ENCODE measurements at regions not wholly inside any gene's neighbourhood (a gene's known extent, or its start where the extent isn't known, plus 50 kb on each side); places are given as distances from the start of the nearest gene placed in this dataset.
A peak's percentile ranks its signal among the peaks of the same experiment; 100 is the strongest.
"Not testable (repeated sequence)": the region's sequence is repeated elsewhere in the genome, so short reads cannot be mapped to it uniquely, and the experiment has no call there.

DNA sequence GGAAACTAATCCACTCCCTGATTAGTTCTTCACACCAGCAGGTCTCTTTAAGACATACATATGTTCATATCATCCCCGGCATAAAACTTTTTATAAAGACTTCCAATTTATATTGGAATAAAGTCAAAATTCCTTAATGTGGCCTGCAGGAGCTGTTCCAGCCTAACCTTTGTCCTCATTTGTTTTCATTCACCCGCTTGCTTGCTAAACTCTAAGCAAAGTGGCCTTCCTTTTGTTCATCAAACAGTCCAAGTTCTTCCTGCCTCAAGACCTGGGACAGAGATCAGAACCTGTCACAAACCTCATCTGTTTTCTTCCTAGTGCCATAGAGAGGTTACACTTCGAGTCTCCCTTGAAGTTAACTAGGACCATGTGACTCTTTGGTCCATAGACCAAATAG is 339.4 kb upstream of the ID2 start:
- Mint-ChIP-seq H3K4me1 (no peaks in the 10 kb centered on the region), H3K36me3 (no peaks in the 10 kb centered on the region), H3K9me3 (peaks cover 0 to 5% (median 2%) of the 10 kb centered on the region in 7 donors), H3K27ac (no peak overlapping the region), H3K4me3 (no peak overlapping the region), H3K27me3 (peaks cover 31 to 40% (median 33%) of the 10 kb centered on the region in 3 donors)
- ATAC-seq (ENCODE audit: low read depth in 2 of 2) = no peak
- no peak for DNase-seq

DNA sequence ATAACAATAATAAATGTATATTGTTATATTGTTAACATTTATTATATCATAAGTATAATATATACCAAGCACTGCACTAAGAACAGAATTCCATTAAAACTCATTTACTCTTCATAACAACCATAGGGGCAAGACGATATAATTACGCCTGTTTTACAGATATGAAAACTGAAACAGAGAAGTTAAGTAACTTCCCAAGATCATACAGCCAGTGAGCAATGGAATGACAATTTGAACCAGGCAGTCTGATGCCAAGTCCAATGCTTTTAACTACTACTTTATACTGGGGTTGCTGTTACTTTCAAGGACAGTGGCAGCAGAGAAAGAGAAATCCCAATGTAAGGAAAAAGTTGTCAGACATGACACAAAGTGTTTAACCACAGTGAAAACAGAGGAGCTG is 338.8 kb upstream of the ID2 start:
- H3K27me3 Mint-ChIP-seq = peaks cover 29 to 38% (median 34%) of the 10 kb centered on the region in 3 donors
- no peak overlapping the region for H3K4me3 Mint-ChIP-seq
- peaks cover 0 to 5% (median 2%) of the 10 kb centered on the region in 7 donors for H3K9me3 Mint-ChIP-seq
- ATAC-seq (ENCODE audit: low read depth in 2 of 2) (no peak), DNase-seq (no peak)
- no peaks in the 10 kb centered on the region for H3K4me1 Mint-ChIP-seq
- no peaks in the 10 kb centered on the region for H3K36me3 Mint-ChIP-seq
- H3K27ac Mint-ChIP-seq = no peak overlapping the region

DNA sequence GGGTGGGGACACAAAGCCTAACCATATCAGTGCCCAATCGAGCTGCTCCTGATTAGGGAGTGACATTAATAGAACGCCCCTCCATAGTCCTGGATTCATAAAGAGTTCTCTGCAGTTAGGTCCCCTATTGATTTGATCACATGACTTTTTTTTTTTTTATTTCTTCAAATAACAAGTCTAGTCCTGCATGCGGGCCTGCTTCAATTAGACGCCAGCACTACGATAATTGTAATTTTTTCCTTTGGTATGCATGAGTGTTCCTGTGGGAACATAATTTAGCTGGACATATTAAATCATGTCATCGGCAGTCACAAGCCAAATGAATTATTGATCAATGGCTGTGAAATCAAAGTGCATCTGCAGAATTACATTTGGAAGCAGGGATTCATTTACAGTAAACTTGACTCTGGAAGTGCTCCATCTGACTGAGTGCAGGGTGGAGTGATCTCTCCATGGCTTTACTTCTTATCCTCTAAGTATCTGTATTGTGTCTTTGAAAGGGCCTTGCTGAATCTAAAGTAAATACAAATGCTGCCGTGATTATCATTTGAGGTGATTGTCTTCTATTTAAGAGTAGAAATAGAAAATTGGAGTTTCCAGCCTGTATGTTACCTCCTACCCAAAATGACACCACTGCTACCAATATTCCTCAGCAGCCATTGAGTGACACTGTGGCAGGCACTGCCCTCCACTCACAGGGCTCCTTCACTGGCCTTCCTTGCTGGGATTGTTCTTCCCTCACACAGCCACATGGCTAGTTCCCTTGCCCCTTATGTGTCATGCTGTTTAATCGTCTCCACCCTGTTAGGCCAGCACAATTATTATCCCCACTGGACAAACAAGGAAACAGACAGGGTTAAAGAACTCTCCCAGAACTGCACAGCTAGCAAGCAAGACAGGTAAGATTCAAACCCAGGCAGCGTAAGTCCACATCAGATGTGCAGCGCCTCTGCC is 337.4 kb upstream of the ID2 start:
- H3K4me3 Mint-ChIP-seq = no peak overlapping the region
- H3K27me3 Mint-ChIP-seq = peaks cover 30 to 45% (median 34%) of the 10 kb centered on the region in 3 donors
- H3K36me3 Mint-ChIP-seq = no peaks in the 10 kb centered on the region
- no peak for DNase-seq
- no peak for ATAC-seq (ENCODE audit: low read depth in 2 of 2)
- H3K27ac Mint-ChIP-seq = peak overlapping the region in 1 of 6 donors; percentile 26
- H3K9me3 Mint-ChIP-seq = peaks cover 0 to 5% (median 2%) of the 10 kb centered on the region in 7 donors
- no peaks in the 10 kb centered on the region for H3K4me1 Mint-ChIP-seq

DNA sequence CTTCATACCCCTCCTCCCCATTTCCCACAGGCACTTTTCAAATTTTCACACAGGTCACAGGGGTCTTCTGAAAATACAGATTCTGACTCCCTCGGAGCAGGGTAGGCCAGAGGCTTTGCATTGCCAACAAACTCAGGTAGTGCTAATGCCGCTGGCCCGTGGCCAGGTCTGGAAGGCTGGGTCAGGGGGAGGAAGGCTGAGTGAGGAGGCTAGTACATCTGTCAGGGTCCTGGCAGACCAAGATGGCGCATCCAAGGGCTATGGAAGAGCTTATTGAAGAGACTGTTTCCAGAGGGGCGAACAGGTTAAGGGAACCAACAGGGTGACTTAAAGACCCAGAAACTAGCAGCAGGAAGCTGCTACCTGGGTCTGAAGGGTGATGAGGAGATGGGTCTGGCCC is 336.7 kb upstream of the ID2 start:
- H3K27ac Mint-ChIP-seq = peak overlapping the region in 1 of 6 donors; percentile 26
- H3K9me3 Mint-ChIP-seq = peaks cover 0 to 5% (median 2%) of the 10 kb centered on the region in 7 donors
- no peaks in the 10 kb centered on the region for H3K36me3 Mint-ChIP-seq
- ATAC-seq (ENCODE audit: low read depth in 2 of 2) (no peak), DNase-seq (no peak)
- no peaks in the 10 kb centered on the region for H3K4me1 Mint-ChIP-seq
- peaks cover 34 to 45% (median 38%) of the 10 kb centered on the region in 3 donors for H3K27me3 Mint-ChIP-seq
- H3K4me3 Mint-ChIP-seq = no peak overlapping the region

DNA sequence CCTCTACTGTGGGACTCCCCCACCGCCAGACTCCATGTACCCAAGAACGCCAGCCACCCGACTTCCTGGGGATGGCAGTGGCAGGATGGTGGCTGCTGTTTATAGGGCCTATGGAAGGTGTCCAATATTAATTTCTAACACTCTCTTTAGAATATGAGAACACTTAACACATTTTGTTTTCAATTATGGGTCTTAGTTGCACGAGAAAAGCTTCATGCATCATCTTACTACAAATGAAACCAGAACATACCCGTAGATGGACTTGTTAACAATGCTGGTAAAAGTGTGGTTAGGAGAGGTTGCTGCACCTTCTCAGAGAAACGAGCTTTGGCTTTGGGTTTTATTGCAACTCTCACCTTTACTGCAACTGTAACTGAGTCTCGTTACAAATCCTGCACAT is 335.6 kb upstream of the ID2 start:
- no peak overlapping the region for H3K27ac Mint-ChIP-seq
- no peaks in the 10 kb centered on the region for H3K36me3 Mint-ChIP-seq
- DNase-seq (no peak), ATAC-seq (ENCODE audit: low read depth in 2 of 2) (no peak)
- peaks cover 0 to 2% (median 0%) of the 10 kb centered on the region in 7 donors for H3K9me3 Mint-ChIP-seq
- no peak overlapping the region for H3K4me3 Mint-ChIP-seq
- peaks cover 33 to 42% (median 37%) of the 10 kb centered on the region in 3 donors for H3K27me3 Mint-ChIP-seq
- no peaks in the 10 kb centered on the region for H3K4me1 Mint-ChIP-seq

DNA sequence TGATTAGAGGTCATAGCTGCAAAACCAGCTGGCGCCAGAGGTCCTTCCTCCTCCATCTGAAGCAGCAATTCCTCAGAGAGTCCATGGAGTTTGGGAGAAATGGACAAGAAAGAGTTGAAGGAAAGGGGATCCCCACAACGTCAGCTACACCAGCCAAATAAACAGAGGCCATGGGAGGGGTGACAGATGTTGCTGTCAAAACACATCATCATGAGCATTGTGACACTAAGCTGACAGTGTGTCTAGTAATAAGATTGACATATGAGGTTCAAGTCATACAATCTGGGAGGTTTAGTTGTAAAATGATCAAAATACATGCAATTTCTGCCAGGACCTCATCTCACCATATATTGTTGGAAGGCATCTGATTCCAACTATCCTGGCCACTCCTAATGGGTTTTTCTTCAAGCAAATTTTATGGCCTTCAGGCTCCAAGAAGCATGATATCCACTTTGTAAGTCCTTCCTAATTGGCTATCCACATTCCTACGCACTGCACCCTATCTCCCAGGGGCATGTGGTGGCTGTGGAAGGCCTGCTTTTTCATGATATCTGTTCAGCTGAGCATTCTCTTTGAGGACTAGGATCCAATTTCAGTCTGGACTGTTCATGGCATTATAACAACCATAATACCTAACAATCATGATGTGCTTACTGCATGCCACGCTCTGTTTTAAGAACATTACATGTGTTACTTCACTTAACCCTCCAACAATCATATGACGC is 335.0 kb upstream of the ID2 start:
- Mint-ChIP-seq H3K4me3 (no peak overlapping the region), H3K9me3 (peaks cover 0 to 2% (median 0%) of the 10 kb centered on the region in 7 donors), H3K27me3 (peaks cover 33 to 45% (median 37%) of the 10 kb centered on the region in 3 donors), H3K4me1 (no peaks in the 10 kb centered on the region), H3K36me3 (no peaks in the 10 kb centered on the region), H3K27ac (no peak overlapping the region)
- DNase-seq = no peak
- no peak for ATAC-seq (ENCODE audit: low read depth in 2 of 2)

DNA sequence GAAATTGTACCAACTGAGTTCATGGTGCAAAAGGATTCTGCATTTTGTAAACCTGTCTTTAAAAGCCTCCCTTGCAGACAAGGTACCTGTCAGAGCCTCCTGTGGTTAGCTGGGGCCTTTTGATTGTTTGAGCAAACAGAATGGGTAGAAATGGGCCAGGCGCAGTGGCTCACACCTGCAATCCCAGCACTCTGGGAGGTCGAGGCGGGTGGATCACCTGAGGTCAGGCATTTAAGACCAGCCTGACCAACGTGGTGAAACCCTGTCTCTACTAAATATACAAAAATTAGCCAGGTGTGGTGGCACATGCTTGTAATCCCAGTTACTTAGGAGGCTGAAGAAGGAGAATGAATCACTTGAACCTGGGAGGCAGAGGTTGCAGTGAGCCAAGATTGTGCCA is 332.9 kb upstream of the ID2 start:
- not testable (repeated sequence) for ATAC-seq (ENCODE audit: low read depth in 2 of 2); H3K27ac Mint-ChIP-seq; H3K9me3 Mint-ChIP-seq; H3K36me3 Mint-ChIP-seq; H3K4me1 Mint-ChIP-seq; DNase-seq; H3K4me3 Mint-ChIP-seq
- peaks cover 32 to 40% (median 34%) of the 10 kb centered on the region in 3 donors for H3K27me3 Mint-ChIP-seq

DNA sequence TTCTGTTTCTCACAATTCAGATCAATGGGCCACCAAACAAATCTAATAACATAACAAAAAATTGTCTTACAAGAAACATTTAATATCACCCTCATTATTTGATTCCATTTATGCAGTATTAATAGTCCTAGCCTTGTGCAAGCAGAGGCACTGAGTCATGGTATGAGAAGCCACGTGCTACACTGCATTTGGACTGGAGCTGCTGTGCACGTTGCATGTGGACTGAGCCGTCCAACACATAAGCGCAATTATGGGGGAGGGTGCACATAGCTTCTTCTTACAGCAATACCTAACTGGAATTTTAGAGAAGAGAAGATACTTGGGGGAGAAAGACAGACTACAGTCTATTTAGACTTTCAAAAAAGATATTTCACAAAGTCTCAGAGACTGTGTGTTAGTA is 329.6 kb upstream of the ID2 start:
- Mint-ChIP-seq H3K27ac (no peak overlapping the region), H3K27me3 (peaks cover 30 to 39% (median 38%) of the 10 kb centered on the region in 3 donors), H3K36me3 (peaks cover 0 to 5% of the 10 kb centered on the region in 2 donors), H3K9me3 (peaks cover 0 to 30% (median 5%) of the 10 kb centered on the region in 7 donors), H3K4me3 (no peak overlapping the region), H3K4me1 (no peaks in the 10 kb centered on the region)
- DNase-seq (no peak), ATAC-seq (ENCODE audit: low read depth in 2 of 2) (no peak)

DNA sequence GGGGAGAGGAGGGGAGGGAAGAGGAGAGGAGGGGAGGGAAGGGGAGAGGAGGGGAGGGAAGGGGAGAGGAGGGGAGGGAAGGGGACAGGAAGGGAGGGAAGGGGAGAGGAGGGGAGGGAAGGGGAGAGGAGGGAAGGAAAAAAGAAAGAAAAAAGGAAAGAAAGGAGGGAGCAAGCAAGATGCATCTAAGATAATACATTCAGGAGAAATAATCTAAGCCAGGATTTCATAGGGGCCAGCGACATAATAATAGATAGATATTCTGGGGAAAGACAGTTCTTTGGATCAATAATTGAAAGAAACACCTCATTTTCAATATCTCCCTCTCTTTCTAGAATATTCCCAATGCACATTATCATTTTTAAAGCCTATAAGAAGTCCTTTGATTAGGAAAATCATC is 328.9 kb upstream of the ID2 start:
- Mint-ChIP-seq H3K4me3 (no peak overlapping the region), H3K4me1 (no peaks in the 10 kb centered on the region), H3K27me3 (peaks cover 35 to 44% (median 38%) of the 10 kb centered on the region in 3 donors), H3K36me3 (peaks cover 0 to 5% of the 10 kb centered on the region in 2 donors), H3K9me3 (peaks cover 0 to 30% (median 5%) of the 10 kb centered on the region in 7 donors), H3K27ac (no peak overlapping the region)
- no peak for ATAC-seq (ENCODE audit: low read depth in 2 of 2)
- DNase-seq = no peak

DNA sequence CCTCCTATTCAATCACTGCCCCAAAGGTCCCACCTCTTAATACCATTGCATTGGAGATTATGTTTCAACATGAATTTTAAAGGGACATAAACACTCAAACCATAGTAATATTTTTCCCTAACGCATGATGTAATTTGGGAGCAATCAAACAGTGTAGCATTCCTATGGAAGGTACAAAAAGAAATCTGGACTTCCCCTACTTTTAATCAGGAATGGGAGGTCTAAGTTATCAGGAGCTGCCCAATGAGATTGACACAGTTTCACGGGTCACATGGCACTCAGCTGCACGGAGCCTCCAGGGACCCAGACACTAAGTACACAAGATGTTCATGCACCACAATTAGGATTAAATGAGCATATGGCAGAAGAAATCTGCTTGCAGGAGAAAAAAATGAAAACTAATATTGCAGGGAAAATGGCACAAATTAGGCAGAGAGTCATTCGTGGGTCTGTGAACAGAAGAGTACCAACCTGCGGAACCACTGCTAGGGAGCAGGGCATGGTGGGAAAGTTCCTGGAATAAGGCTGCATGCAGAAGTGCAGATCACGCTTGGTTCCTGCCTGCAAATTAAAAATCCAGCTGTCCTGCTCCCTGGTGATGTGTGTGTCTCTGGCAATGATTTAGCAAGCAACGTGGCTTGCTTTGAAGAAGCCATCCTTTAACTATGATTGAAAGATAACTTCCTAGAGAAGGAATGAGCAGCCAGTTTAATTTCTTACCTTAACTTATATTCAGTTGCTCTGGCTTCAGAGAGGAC is 326.6 kb upstream of the ID2 start:
- peaks cover 39 to 41% (median 41%) of the 10 kb centered on the region in 3 donors for H3K27me3 Mint-ChIP-seq
- no peak overlapping the region for H3K27ac Mint-ChIP-seq
- no peak for DNase-seq
- peaks cover 0 to 30% (median 5%) of the 10 kb centered on the region in 7 donors for H3K9me3 Mint-ChIP-seq
- H3K36me3 Mint-ChIP-seq = peaks cover 0 to 5% of the 10 kb centered on the region in 2 donors
- no peak for ATAC-seq (ENCODE audit: low read depth in 2 of 2)
- no peaks in the 10 kb centered on the region for H3K4me1 Mint-ChIP-seq
- H3K4me3 Mint-ChIP-seq = no peak overlapping the region

DNA sequence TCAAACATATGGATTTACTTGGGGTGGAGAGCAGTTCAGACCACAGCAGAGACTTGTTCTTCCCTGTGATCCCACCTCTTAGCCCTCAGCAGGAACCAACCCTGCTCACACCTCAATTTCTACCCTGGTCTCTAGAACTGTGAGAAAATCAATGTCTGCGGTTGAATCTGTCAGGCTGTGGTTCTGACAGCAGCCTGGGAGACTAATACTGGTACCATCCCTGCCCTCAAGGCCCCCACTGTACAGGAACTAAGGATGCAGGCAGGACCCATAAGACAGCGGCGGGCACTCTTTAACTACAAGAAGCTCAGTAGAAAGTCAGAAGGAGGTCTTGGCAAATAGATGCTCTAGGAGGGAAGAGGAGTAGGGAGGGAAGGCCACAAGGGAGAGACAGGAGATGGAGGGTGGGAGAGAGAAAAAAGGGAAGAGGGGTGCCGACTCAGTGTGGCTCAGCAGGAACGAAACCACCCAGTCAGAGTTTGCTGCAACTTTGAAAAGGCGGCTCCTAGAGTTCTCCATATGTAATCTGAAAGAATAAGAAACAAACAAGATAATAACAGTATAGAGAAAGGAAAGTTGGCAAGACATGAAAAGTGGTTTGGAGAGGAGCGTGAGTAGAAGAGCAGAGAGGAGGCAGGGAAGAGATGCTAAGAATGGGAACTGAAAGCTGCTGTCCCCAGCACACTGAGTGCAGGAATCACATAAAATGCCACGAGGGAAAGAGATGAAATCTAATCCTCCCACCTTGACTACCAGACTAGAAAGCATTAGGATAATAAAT is 323.9 kb upstream of the ID2 start:
- Mint-ChIP-seq H3K4me1 (no peaks in the 10 kb centered on the region), H3K9me3 (peaks cover 0 to 30% (median 0%) of the 10 kb centered on the region in 7 donors), H3K36me3 (peaks cover 0 to 5% of the 10 kb centered on the region in 2 donors), H3K4me3 (no peak overlapping the region), H3K27me3 (peaks cover 36 to 55% (median 55%) of the 10 kb centered on the region in 3 donors), H3K27ac (no peak overlapping the region)
- ATAC-seq (ENCODE audit: low read depth in 2 of 2) = no peak
- no peak for DNase-seq

DNA sequence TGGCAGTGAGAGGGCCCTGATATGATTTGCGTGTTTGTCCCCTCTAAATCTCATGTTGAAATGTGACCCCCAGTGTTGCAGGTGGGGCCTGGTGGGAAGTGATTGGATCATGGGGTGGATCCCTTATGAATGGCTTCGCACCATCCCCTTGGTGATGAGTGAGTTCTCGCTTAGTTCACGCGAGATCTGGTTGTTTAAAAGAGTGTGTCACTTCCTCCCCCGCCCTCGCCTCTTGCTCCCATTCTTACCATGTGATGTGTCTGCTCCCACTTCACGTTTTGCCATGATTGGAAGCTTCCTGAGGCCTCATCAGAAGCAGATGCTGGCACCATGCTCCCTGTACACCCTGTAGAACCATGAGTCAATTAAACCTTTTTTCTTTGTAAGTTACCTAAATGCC is 319.9 kb upstream of the ID2 start:
- ATAC-seq (ENCODE audit: low read depth in 2 of 2) = no peak
- no peak overlapping the region for H3K27ac Mint-ChIP-seq
- H3K9me3 Mint-ChIP-seq = no peaks in the 10 kb centered on the region
- H3K27me3 Mint-ChIP-seq = peaks cover 36 to 64% (median 42%) of the 10 kb centered on the region in 3 donors
- no peaks in the 10 kb centered on the region for H3K4me1 Mint-ChIP-seq
- peak overlapping the region in 1 of 8 donors; percentile 22 for H3K4me3 Mint-ChIP-seq
- no peaks in the 10 kb centered on the region for H3K36me3 Mint-ChIP-seq
- DNase-seq = no peak
